B cell (primary cell): ENCODE measurements at regions not wholly inside any gene's neighbourhood (a gene's known extent, or its start where the extent isn't known, plus 50 kb on each side); places are given as distances from the start of the nearest gene placed in this dataset.

Source experiments
- ATAC-seq: fragments of 200-7000 bp; cut with Tn5 transposase; one replicate; pipeline ENCODE4 v1.10.0; 2021; ENCODE audit warnings: low read depth, mild to moderate bottlenecking, moderate number of reproducible peaks, moderate library complexity
- CTCF ChIA-PET: fragments of 350-600 bp; sonication (Branson Sonifier 250); formaldehyde crosslinking; loops from one replicate; lab custom pipeline; 2021; ENCODE audit warnings: antibody characterized with exemption, inconsistent platforms; lab: Charles Lee
- POLR2A ChIA-PET: fragments of 350-600 bp; sonication (Branson Sonifier 250); formaldehyde crosslinking; loops from one replicate; lab custom pipeline; 2021; ENCODE audit warnings: antibody characterized with exemption; lab: Charles Lee
- DNase-seq: peaks from one replicate; pipeline ENCODE4 v3.0.0; 2013
- H2AFZ ChIP-seq: 2 replicates; pipeline ENCODE4 v1.6.1; 2012; ENCODE audit warnings: mild to moderate bottlenecking, low read depth, low read length; ENCODE audit not compliant: insufficient read depth, poor library complexity, severe bottlenecking
- H3K27ac ChIP-seq, 2 donors: 1 replicate in 1 of 2; 2 replicates in 1 of 2; pipeline ENCODE4 v1.5.1; 2012 to 2013; ENCODE audit warnings: low read length in 2 of 2, mild to moderate bottlenecking in 2 of 2, moderate library complexity in 1 of 2
- H3K27me3 ChIP-seq, 4 experiments: fragments of 200-600 bp in 1 of 4; sonication (generic) in 1 of 4; replicated peaks in 1 of 4; 1 replicate in 2 of 4; 2 replicates in 2 of 4; pipeline versions ENCODE4 v1.6.1 to v1.7.0; 2013 to 2016; ENCODE audit warnings: low read length in 3 of 4, mild to moderate bottlenecking in 2 of 4, mixed read lengths in 1 of 4, moderate library complexity in 1 of 4; ENCODE audit not compliant: insufficient read depth in 4 of 4, control insufficient read depth in 3 of 4; ENCODE audit errors: control extremely low read depth in 1 of 4
- H3K36me3 ChIP-seq, 2 experiments: replicated peaks in 1 of 2; 1 replicate in 1 of 2; 2 replicates in 1 of 2; pipeline versions ENCODE4 v1.6.1 to v1.7.1; 2013; ENCODE audit warnings: low read length in 1 of 2; ENCODE audit not compliant: insufficient read depth in 2 of 2, control insufficient read depth in 1 of 2; ENCODE audit errors: control extremely low read depth in 1 of 2, extremely low read depth in 1 of 2
- H3K4me1 ChIP-seq, 2 donors: fragments of 200-600 bp in 1 of 2; sonication (generic) in 1 of 2; 1 replicate in 1 of 2; 2 replicates in 1 of 2; pipeline versions ENCODE4 v1.5.1 to v1.6.1; 2013 to 2017; ENCODE audit warnings: low read length in 2 of 2; ENCODE audit not compliant: control insufficient read depth in 2 of 2, insufficient read depth in 2 of 2
- H3K4me2 ChIP-seq: replicated peaks from 2 replicates; pipeline ENCODE3; 2012; ENCODE audit warnings: mild to moderate bottlenecking, low read depth, low read length; ENCODE audit not compliant: poor library complexity, severe bottlenecking
- H3K4me3 ChIP-seq, 5 experiments: fragments of 200-600 bp in 1 of 5; sonication (generic) in 1 of 5; 1 replicate in 3 of 5; 2 replicates in 2 of 5; pipeline versions ENCODE4 v1.5.1 to v1.7.0; 2011 to 2016; ENCODE audit warnings: low read length in 4 of 5, mild to moderate bottlenecking in 4 of 5, low read depth in 2 of 5, control low read depth in 1 of 5, moderate library complexity in 1 of 5; ENCODE audit not compliant: insufficient read depth in 1 of 5; ENCODE audit errors: control extremely low read depth in 1 of 5, extremely low read depth in 1 of 5
- H3K79me2 ChIP-seq: fragments of 200-600 bp; sonication (generic); one replicate; pipeline ENCODE4 v1.6.0; 2016; ENCODE audit warnings: low read length; ENCODE audit not compliant: control insufficient read depth, insufficient read depth
- H3K9ac ChIP-seq: fragments of 200-600 bp; sonication (generic); 2 replicates; pipeline ENCODE4 v1.6.1; 2017; ENCODE audit warnings: mild to moderate bottlenecking, low read length, moderate library complexity
- H3K9me3 ChIP-seq, 3 donors: one replicate each; pipeline versions ENCODE4 v1.6.1 to v1.7.1; 2013; ENCODE audit warnings: low read length in 2 of 3; ENCODE audit not compliant: control insufficient read depth in 2 of 3, insufficient read depth in 1 of 3; ENCODE audit errors: control extremely low read depth in 1 of 3
- H4K20me1 ChIP-seq: 2 replicates; pipeline ENCODE4 v1.6.0; 2012; ENCODE audit warnings: mild to moderate bottlenecking, low read length; ENCODE audit not compliant: insufficient read depth, control insufficient read depth, poor library complexity, severe bottlenecking
- H3K27ac Mint-ChIP-seq: one replicate; pipeline ENCODE4 v1.8.0; 2021; ENCODE audit warnings: mixed read lengths
- H3K27me3 Mint-ChIP-seq: one replicate; pipeline ENCODE4 v1.8.0; 2021; ENCODE audit warnings: mixed read lengths
- H3K4me1 Mint-ChIP-seq: one replicate; pipeline ENCODE4 v1.8.0; 2021; ENCODE audit warnings: mixed read lengths
- H3K4me3 Mint-ChIP-seq: one replicate; pipeline ENCODE4 v1.8.0; 2021; ENCODE audit warnings: mixed read lengths
- H3K9me3 Mint-ChIP-seq: one replicate; pipeline ENCODE4 v1.8.0; 2022; ENCODE audit warnings: mixed read lengths; ENCODE audit not compliant: insufficient read depth
- CTCF ChIP-seq: fragments of 200-600 bp; IDR thresholded peaks from one replicate; pipeline ENCODE4 v1.8.0; 2022; ENCODE audit warnings: antibody characterized with exemption, mild to moderate bottlenecking
- EZH2 ChIP-seq: IDR thresholded peaks from 2 replicates; pipeline ENCODE4 v1.6.1; 2012; ENCODE audit warnings: borderline replicate concordance, low read depth, mild to moderate bottlenecking, moderate library complexity, low read length; ENCODE audit not compliant: insufficient read depth, poor library complexity, severe bottlenecking
- WGBS: methylation state at CpG from one replicate; pipeline ENCODE4 v1.1.5; 2013; ENCODE audit warnings: missing lambda C conversion rate; ENCODE audit not compliant: insufficient coverage; 5-methylcytosine and 5-hydroxymethylcytosine counted together
- intact Hi-C: fragments of 100-400 bp; cut with micrococcal nuclease; formaldehyde crosslinking; loops from one replicate; pipeline ENCODE4 v1.10.0; 2022

- H3K4me1 ChIP-seq: peaks cover 33 to 43% of the 10 kb centered on the region in 2 donors
- DNase-seq: no peak
- no peak for ATAC-seq
- H3K9ac ChIP-seq: no peak overlapping the region
- Mint-ChIP-seq H3K27me3 (peaks cover 49% of the 10 kb centered on the region), H3K4me1 (peaks cover 27% of the 10 kb centered on the region), H3K4me3 (no peak overlapping the region), H3K9me3 (no peaks in the 10 kb centered on the region), H3K27ac (no peak overlapping the region)
- POLR2A ChIA-PET: no interaction called here
- H3K9me3 ChIP-seq: peaks cover 0 to 10% (median 0%) of the 10 kb centered on the region in 3 donors
- peaks cover 0 to 70% (median 26%) of the 10 kb centered on the region in 4 experiments for H3K27me3 ChIP-seq
- no peak overlapping the region for H3K4me3 ChIP-seq
- 79% methylated on average over 7 of the region's 7 CpGs for WGBS
- H2AFZ ChIP-seq: no peak overlapping the region
- H3K79me2 ChIP-seq: no peaks in the 10 kb centered on the region
- intact Hi-C loops: no loop called here
- H3K4me2 ChIP-seq: no peak overlapping the region
- H3K27ac ChIP-seq: no peak overlapping the region
- no peak for TF ChIP-seq CTCF
- no peak for TF ChIP-seq EZH2
- no peaks in the 10 kb centered on the region for H4K20me1 ChIP-seq
- CTCF ChIA-PET: interaction anchor here (1.3 to 3.3 kb wide), 3 partner anchors 13 to 28 kb away, joined by 3 to 39 read pairs (median 24); no protein-coding TSS in a partner anchor
- no peaks in the 10 kb centered on the region for H3K36me3 ChIP-seq
These were observed 219.4 kb upstream of the CIBAR2 start for GRCh38 chr16:85331688-85332087.

- intact Hi-C loops: no loop called here
- Mint-ChIP-seq H3K27me3 (peaks cover 51% of the 10 kb centered on the region), H3K4me3 (no peak overlapping the region), H3K4me1 (peaks cover 23% of the 10 kb centered on the region), H3K9me3 (no peaks in the 10 kb centered on the region), H3K27ac (no peak overlapping the region)
- ChIA-PET CTCF (interaction anchor here (1.3 kb wide), 1 partner anchor 14 kb away, joined by 3 read pairs; no protein-coding TSS in a partner anchor), POLR2A (no interaction called here)
- H3K9ac ChIP-seq: no peak overlapping the region
- H2AFZ ChIP-seq: no peak overlapping the region
- no peaks in the 10 kb centered on the region for H4K20me1 ChIP-seq
- no peak overlapping the region for H3K4me2 ChIP-seq
- WGBS: 94% methylated on average over 7 of the region's 12 CpGs
- H3K36me3 ChIP-seq: no peaks in the 10 kb centered on the region
- TF ChIP-seq CTCF: no peak
- no peak for TF ChIP-seq EZH2
- no peak overlapping the region for H3K27ac ChIP-seq
- no peak for DNase-seq
- H3K4me1 ChIP-seq: peaks cover 30 to 39% of the 10 kb centered on the region in 2 donors
- H3K79me2 ChIP-seq: no peaks in the 10 kb centered on the region
- peaks cover 0 to 5% (median 0%) of the 10 kb centered on the region in 3 donors for H3K9me3 ChIP-seq
- no peak overlapping the region for H3K4me3 ChIP-seq
- peaks cover 0 to 72% (median 26%) of the 10 kb centered on the region in 4 experiments for H3K27me3 ChIP-seq
- ATAC-seq: no peak
These were observed 219.9 kb upstream of the CIBAR2 start for GRCh38 chr16:85332175-85332574.
